Dedifferentiated amniotic fluid mesenchymal stem cell (primary cell): ENCODE measurements at regions not wholly inside any gene's neighbourhood (a gene's known extent, or its start where the extent isn't known, plus 50 kb on each side); places are given as distances from the start of the nearest gene placed in this dataset.
A peak's percentile ranks its signal among the peaks of the same experiment; 100 is the strongest.
"Not testable (repeated sequence)": the region's sequence is repeated elsewhere in the genome, so short reads cannot be mapped to it uniquely, and the experiment has no call there.

Experiments used
- DNase-seq: peaks from one replicate; pipeline ENCODE4 v3.0.0-alpha.2; 2016; ENCODE audit errors: extremely low spot score

GRCh38 chr14:71563492-71564153 is 368.6 kb upstream of the RGS6 start:
- no peak for DNase-seq

DNA sequence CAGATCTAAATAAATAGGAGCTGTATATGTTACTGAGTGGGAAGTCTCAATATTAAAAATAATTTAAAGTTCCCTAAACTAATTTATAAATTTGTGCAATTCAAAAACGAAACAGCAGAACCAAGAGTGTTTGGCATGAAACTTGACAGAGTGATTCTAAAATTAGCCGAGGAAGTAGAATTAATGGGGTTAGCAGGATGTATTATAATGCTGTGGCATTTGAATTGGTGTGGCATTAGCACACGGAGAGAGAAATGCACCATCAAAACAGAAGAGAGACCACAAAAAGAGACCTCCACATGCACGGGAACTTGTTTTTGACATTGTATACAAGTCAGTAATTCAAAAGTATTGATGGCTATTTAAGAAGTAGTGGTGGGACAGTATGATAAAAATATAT is 366.0 kb upstream of the RGS6 start:
- DNase-seq, result no peak

DNA sequence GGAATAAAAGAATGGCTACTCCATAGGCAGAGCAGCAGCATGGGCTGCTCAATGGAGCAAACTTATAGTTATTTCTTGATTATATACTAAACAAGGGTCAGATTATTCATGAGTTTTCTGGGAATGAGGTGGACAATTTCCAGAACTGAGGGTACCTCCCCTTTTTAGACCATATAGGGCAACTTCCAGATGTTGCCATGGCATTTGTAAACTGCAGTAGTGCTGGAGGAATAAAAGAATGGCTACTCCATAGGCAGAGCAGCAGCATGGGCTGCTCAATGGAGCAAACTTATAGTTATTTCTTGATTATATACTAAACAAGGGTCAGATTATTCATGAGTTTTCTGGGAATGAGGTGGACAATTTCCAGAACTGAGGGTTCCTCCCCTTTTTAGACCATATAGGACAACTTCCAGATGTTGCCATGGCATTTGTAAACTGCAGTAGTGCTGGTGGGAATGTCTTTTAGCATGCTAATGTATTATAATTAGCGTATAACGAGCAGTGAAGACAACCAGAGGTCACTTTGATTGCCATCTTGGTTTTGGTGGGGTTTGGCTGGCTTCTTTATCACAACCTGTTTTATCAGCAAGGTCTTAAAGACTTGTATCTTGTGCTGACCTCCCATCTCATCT is 364.6 kb upstream of the RGS6 start:
- DNase-seq, result not testable (repeated sequence)

DNA sequence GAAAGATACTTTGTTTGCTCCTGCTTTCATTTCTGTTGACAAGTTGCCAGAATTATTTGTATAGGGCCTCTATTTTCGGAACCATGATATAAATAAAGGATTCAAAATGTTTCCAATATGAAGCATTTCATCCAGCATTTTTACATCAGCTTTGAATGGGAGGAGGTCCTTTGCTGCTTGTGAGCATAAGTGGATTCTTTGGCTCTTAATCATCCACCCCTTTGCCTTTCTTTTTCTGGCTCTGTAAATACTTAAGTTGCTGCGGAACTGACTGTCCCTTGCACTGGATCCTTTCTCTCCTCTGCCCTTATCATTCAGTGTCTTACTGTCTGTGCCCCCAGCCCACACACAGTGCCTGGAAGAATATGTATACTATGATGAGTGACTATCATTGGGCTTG is 357.3 kb upstream of the RGS6 start:
- DNase-seq, result peak; percentile 89

DNA sequence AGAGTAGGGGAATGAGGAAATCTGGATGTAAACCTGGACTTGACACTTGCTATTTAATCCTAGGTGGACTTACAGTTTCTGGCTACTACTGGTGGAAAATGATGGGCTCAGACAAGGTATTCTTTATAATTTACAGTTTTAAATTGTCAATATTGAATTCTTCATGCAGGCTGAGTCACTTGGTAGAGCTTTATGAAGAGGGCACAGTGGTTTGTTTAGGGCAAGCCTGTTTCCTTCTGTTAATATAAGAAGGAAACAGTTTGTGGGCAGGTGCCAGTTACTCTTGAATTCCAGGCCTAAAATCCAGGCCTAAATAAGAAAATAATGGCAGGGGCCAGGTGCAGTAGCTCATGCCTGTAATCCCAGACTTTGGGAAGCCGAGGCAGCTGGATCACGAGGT is 355.8 kb upstream of the RGS6 start:
- no peak for DNase-seq

- no peak for DNase-seq
Measured at GRCh38 chr14:71579331-71579730, 352.9 kb upstream of the RGS6 start.

- peak; percentile 91 for DNase-seq
Measured at GRCh38 chr14:71582705-71583104, 349.5 kb upstream of the RGS6 start.

- no peak for DNase-seq
Measured at GRCh38 chr14:71583194-71583593, 349.0 kb upstream of the RGS6 start.

- DNase-seq, result no peak
Measured at GRCh38 chr14:71583705-71584104, 348.5 kb upstream of the RGS6 start.

- no peak for DNase-seq
Measured at GRCh38 chr14:71585361-71585760, 346.9 kb upstream of the RGS6 start.

DNA sequence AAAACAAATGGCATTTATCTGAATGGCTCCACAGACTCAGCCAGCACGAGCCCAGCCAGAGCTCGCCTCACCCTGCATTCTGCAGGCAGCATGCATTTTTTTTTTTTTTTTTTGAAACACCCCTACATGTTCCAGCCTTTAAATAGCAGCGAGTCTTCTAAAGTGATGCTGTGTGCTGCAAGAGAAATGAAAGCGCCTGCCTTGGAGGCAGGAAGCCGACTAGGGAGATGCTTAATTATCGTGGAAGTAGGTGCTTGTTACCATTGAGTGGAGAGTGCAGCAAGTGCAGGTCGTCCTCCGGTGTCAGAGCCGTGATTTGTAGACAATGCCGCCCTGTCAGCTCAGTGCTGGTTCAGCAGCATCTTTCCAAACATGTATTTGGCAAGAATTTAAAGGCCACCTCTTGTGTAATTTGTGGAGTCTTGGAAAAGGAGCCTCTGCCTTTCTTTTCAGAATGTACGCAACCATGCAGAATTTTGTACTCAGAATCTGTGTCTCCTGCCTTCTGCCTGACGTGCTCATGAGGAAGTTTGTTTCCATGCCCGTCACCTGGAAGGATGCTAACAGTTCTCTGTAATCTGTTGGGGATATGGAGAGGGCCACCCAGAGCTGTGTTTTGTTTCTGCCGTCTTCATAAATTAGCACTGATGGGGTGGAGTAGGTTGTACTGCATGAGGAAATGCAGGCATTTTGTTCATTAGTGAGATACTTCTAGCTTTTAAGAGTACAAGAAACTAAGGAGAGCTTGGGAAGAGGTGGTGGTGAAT is 345.9 kb upstream of the RGS6 start:
- DNase-seq, result peak; percentile 28

GRCh38 chr14:71588028-71588427 is 344.2 kb upstream of the RGS6 start:
- peak; percentile 33 for DNase-seq

DNA sequence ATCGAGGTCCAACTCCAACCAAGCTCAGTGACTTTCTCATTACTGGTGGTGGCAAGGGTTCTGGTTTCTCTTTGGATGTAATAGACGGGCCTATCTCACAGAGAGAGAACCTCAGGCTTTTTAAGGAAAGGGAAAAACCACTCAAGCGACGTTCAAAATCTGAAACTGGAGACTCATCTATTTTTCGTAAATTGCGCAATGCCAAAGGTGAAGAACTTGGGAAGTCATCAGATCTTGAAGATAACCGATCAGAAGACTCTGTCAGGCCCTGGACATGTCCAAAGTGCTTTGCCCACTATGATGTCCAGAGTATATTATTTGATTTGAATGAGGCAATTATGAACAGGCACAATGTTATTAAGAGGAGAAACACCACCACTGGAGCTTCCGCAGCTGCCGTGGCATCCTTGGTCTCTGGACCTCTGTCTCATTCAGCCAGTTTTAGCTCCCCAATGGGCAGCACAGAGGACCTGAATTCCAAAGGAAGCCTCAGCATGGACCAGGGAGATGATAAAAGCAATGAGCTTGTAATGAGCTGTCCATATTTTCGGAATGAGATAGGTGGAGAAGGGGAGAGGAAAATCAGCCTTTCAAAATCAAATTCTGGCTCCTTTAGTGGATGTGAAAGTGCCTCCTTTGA is 343.5 kb upstream of the RGS6 start:
- no peak for DNase-seq

GRCh38 chr14:71589609-71590008 is 342.6 kb upstream of the RGS6 start:
- no peak for DNase-seq

DNA sequence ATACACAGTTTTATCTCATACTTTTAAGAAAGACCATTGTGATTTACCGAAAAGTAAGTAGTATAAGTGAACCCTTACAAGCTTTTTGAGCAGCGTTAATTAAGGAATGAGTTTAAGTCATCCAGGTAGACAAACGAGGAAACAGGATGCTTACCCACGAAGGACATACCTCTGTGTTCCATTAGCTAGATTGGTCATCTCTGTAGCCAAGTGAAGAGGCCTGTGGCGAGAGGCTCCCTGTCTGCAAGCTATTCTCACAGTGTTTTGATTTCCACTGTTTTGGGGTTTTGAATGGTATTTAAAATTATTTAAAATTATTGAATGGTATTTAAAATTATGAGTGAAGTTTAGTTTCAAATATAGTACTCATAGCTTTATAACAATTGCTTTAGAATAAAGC is 342.1 kb upstream of the RGS6 start:
- DNase-seq, result no peak

DNA sequence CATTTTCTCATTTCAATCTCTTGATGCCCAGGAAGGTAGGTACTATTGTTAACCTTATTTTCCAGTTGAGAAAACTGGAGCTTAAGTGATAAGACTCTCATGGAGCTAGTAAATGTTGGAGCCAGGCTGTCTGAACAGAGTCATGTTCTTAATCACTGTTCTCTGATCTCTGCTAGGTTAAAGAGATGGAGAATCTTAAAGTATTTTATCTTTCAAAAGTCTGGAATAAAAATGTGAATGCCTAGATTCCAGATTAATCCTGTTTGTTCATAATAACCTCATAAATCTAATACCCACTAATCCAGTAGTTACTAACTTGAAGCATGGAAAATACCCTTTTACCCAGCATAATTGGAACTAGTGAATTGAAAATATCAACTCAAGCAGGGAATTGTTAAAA is 341.0 kb upstream of the RGS6 start:
- DNase-seq, result no peak

DNA sequence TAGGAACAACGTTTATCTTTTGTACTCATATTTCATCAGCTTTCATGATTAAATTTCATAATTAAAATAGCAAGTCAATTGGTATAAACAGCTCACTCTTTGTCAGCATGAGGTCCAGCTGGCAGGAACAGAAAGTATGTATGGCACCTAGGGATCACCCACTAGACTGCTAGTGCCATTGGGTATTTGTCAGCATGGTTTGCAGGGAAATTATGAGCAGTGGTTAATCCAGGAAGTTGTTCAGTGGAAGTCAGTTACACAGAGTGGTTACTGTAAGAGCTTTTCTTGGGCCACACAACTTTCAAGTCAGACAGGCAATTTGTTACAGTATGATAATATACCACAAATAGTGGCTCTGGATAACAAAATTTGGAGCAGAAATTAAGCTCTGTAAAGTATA is 340.3 kb upstream of the RGS6 start:
- DNase-seq, result peak; percentile 75

GRCh38 chr14:71592361-71592760 is 339.9 kb upstream of the RGS6 start:
- DNase-seq, result no peak

DNA sequence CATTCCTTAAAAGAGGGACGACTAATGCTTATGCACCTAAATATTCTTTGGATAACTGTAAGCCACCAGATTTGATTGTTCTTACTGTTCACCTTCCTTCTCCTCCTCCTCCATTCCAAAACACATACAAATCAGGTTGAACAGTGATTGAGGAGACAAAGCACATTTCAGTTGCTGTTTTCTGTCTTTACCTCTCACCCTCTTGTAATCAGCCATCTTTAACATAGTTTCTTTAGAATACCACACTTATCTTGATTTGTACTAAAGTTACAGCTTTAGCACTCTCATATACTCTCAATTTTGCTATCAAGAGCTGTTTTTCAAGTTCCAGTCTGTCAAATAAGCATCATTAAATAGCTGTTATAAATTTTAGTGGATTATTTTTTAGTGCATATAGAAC is 338.3 kb upstream of the RGS6 start:
- no peak for DNase-seq

DNA sequence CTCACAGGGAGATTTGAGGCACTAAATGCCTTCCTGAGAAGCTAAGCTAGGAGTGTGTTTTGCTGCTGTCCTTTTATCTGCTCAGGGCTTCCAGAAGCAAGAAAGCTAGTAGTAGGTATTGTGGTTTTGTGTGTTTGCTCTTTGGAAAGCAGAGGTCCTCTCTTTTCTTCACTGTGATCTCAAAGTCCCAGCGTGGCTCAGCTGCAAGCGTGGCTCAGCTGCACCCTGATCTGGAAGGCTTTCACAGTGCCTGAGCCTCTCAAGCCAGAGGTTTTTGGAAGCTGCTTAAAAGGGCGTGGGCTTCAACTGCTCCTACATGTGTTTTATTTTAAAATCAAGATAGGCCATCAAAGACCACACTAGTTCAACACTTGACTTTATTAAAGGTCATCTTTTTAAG is 337.4 kb upstream of the RGS6 start:
- no peak for DNase-seq

DNA sequence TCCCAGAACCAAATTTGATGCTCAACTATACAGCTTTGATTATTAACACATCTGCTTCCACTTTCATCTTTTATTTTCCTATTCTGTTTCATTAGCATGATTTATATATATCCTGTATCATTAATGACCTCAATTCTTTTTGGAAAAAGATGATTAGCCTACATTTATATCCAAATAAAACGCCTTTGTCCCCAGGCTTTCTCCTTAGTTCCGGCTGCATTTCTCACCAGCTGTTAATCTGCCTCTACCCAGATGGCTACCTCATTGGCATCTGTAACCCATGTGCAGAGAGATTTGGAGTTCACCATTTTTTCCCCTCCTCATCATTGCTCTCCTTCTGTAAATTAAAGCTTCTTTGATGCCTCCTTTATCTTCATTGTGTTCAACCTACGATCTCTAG is 336.8 kb upstream of the RGS6 start:
- no peak for DNase-seq

- no peak for DNase-seq
Measured at GRCh38 chr14:71597287-71597920, 334.8 kb upstream of the RGS6 start.
